ENCODE measurements at regions not wholly inside any gene's neighbourhood (a gene's known extent, or its start where the extent isn't known, plus 50 kb on each side); places are given as distances from the start of the nearest gene placed in this dataset.

- FAIRE-seq (no peak), ATAC-seq (no peak), DNase-seq (ENCODE audit: low read depth in 1 of 2, low spot score in 1 of 2) (no peak)
- Histone ChIP-seq H3K27ac (no peak overlapping the region), H3K4me1 (no peaks in the 10 kb centered on the region), H3K9me3 (no peaks in the 10 kb centered on the region; the same call in 2 of the 3 replicates), H3K4me2 (no peak overlapping the region), H3K4me3 (no peak overlapping the region)
- ChIA-PET CTCF (no interaction called here), POLR2A (no interaction called here)
- no peak for TF ChIP-seq KDM1A (IDR thresholded peaks at IDR 0.05; ENCODE audit: low read depth)
- TF ChIP-seq POLR2AphosphoS2 (conservative IDR thresholded peaks at IDR 0.05; ENCODE audit: low read length): no peak
- no peak for TF ChIP-seq HDAC2 (IDR thresholded peaks at IDR 0.05)
- no peak for TF ChIP-seq NFE2L2 (conservative IDR thresholded peaks at IDR 0.05; ENCODE audit: low read length)
- TF ChIP-seq CTCF (IDR thresholded peaks at IDR 0.05): no peak
- TF ChIP-seq RCOR1 (IDR thresholded peaks at IDR 0.05; ENCODE audit: low read depth, low read length): no peak
- TF ChIP-seq TP53 (CRISPR knock-in tag; IDR thresholded peaks at IDR 0.05): no peak
- no peak for TF ChIP-seq ATOH8 (CRISPR knock-in tag; IDR thresholded peaks at IDR 0.05; ENCODE audit: low read depth)
- no peak for TF ChIP-seq HES2 (IDR thresholded peaks at IDR 0.05)
- TF ChIP-seq CHD4 (IDR thresholded peaks at IDR 0.05; ENCODE audit: borderline replicate concordance): no peak
- no peak for TF ChIP-seq RAD21 (conservative IDR thresholded peaks at IDR 0.05 in 1 of 2, IDR thresholded peaks at IDR 0.05 in 1 of 2)
- WGBS (ENCODE audit: missing lambda C conversion rate): 77% methylated on average over 2 of the region's 2 CpGs
Observed at GRCh38 chr10:30215141-30215540, 133.9 kb downstream of the MTPAP start.

- WGBS (ENCODE audit: missing lambda C conversion rate): 46% methylated on average over 4 of the region's 4 CpGs
- ATAC-seq: no peak
- H3K27ac ChIP-seq: no peak overlapping the region
- H3K4me2 ChIP-seq: no peak overlapping the region
- H3K9me3 ChIP-seq: no peaks in the 10 kb centered on the region; the same call in 2 of the 3 replicates
- H3K4me1 ChIP-seq: no peaks in the 10 kb centered on the region
- no peak for TF ChIP-seq TP53 (CRISPR knock-in tag; IDR thresholded peaks at IDR 0.05)
- TF ChIP-seq MAZ (IDR thresholded peaks at IDR 0.05; ENCODE audit: borderline replicate concordance, low read depth, low read length): no peak
- no peak for TF ChIP-seq BHLHE40 (IDR thresholded peaks at IDR 0.05; ENCODE audit: low read depth, low read length)
- TF ChIP-seq JUN (IDR thresholded peaks at IDR 0.05): no peak
- no peak for TF ChIP-seq HOXB5 (CRISPR knock-in tag; IDR thresholded peaks at IDR 0.05)
- no peak for TF ChIP-seq RFX5 (IDR thresholded peaks at IDR 0.05)
- no peak for TF ChIP-seq ZFP36 (IDR thresholded peaks at IDR 0.05; ENCODE audit: borderline replicate concordance, partially characterized antibody)
- TF ChIP-seq NFE2L2 (conservative IDR thresholded peaks at IDR 0.05; ENCODE audit: low read length): no peak
- TF ChIP-seq HES2 (IDR thresholded peaks at IDR 0.05): no peak
- no peak for TF ChIP-seq CEBPB (IDR thresholded peaks at IDR 0.05)
- CTCF ChIA-PET: interaction anchor here (3.9 kb wide), 1 partner anchor 12 kb away, joined by 12 read pairs; no protein-coding TSS in a partner anchor
- no peak for DNase-seq (ENCODE audit: low read depth in 1 of 2, low spot score in 1 of 2)
- FAIRE-seq: no peak
- POLR2A ChIA-PET: no interaction called here
- no peak overlapping the region for H3K4me3 ChIP-seq
Observed at GRCh38 chr10:30210296-30210695, 138.8 kb downstream of the MTPAP start.

GRCh38 chr10:30208330-30208729, 140.7 kb downstream of the MTPAP start:
- no peak overlapping the region for H3K27ac ChIP-seq
- 76% methylated on average over 2 of the region's 2 CpGs for WGBS (ENCODE audit: missing lambda C conversion rate)
- TF ChIP-seq POLR2A (IDR thresholded peaks at IDR 0.05; ENCODE audit: low read length): no peak
- TF ChIP-seq NFE2L2 (conservative IDR thresholded peaks at IDR 0.05; ENCODE audit: low read length): no peak
- TF ChIP-seq RCOR1 (IDR thresholded peaks at IDR 0.05; ENCODE audit: low read depth, low read length): no peak
- TF ChIP-seq BCL3 (IDR thresholded peaks at IDR 0.05): no peak
- TF ChIP-seq REST (IDR thresholded peaks at IDR 0.05): no peak
- no peak for TF ChIP-seq JUNB (IDR thresholded peaks at IDR 0.05)
- no peak for TF ChIP-seq ESRRA (IDR thresholded peaks at IDR 0.05; ENCODE audit: borderline replicate concordance, low read length)
- no peak for TF ChIP-seq RNF2 (IDR thresholded peaks at IDR 0.05; ENCODE audit: borderline replicate concordance, low read depth)
- no peak for TF ChIP-seq BHLHE40 (IDR thresholded peaks at IDR 0.05; ENCODE audit: low read depth, low read length)

More at GRCh38 chr10:30208330-30208729, 140.7 kb downstream of the MTPAP start:
- ChIA-PET POLR2A (interaction anchor here (0.5 kb wide), 1 partner anchor 159 kb away, joined by 8 read pairs; no protein-coding TSS in a partner anchor), CTCF (interaction anchor here (0.7 kb wide), 2 partner anchors 10 to 21 kb away, joined by 3 read pairs; no protein-coding TSS in a partner anchor)
- no peak overlapping the region for H3K4me3 ChIP-seq
- DNase-seq (ENCODE audit: low read depth in 1 of 2, low spot score in 1 of 2) (no peak), ATAC-seq (no peak), FAIRE-seq (no peak)
- no peaks in the 10 kb centered on the region for H3K4me1 ChIP-seq
- H3K4me2 ChIP-seq: no peak overlapping the region
- H3K9me3 ChIP-seq: peaks cover 12% of the 10 kb centered on the region
